ENCODE measurements at regions not wholly inside any gene's neighbourhood (a gene's known extent, or its start where the extent isn't known, plus 50 kb on each side); places are given as distances from the start of the nearest gene placed in this dataset.

GRCh38 chr16:85458968-85459367, 154.2 kb upstream of the GSE1 start:
- ChIA-PET POLR2A (no interaction called here), CTCF (interaction anchor here (1.1 to 4.2 kb wide), 7 partner anchors 11 to 152 kb away, joined by 3 to 16 read pairs (median 4); no protein-coding TSS in a partner anchor)
- TF ChIP-seq TAF1 (IDR thresholded peaks at IDR 0.05; ENCODE audit: borderline replicate concordance, low read depth, low read length) (no peak), GATA2 (CRISPR knock-in tag; IDR thresholded peaks at IDR 0.05) (peak; percentile 95)
- peak; percentile 67 for DNase-seq
- Histone ChIP-seq H3K4me1 (ENCODE audit: control insufficient read depth in 1 of 2, insufficient read depth in 2 of 2, low read depth in 1 of 2, low read length in 1 of 2) (peaks cover 17 to 82% of the 10 kb centered on the region in 2 experiments; a peak in 3 of 4 replicates), H3K79me2 (ENCODE audit: insufficient read depth) (no peaks in the 10 kb centered on the region), H3K27ac (ENCODE audit: low read depth in 2 of 2, low read length in 1 of 2) (peak overlapping the region in 1 of 2 experiments; percentile 66; a peak in 2 of 4 replicates), H2AFZ (ENCODE audit: low read depth) (no peak overlapping the region), H4K20me1 (ENCODE audit: insufficient read depth) (peaks cover 37% of the 10 kb centered on the region), H3K27me3 (ENCODE audit: insufficient read depth) (no peaks in the 10 kb centered on the region), H3K4me3 (ENCODE audit: low read depth in 2 of 2, low read length in 1 of 2) (no peak overlapping the region), H3K9me3 (no peaks in the 10 kb centered on the region), H3F3A (replicated peaks; ENCODE audit: insufficient read depth) (peaks cover 6% of the 10 kb centered on the region), H3K9ac (no peak overlapping the region), H3K9me2 (no peaks in the 10 kb centered on the region), H3K36me3 (replicated peaks in 1 of 2; ENCODE audit: control insufficient read depth in 1 of 2, insufficient read depth in 2 of 2, low read length in 1 of 2) (no peaks in the 10 kb centered on the region), H3K4me2 (no peak overlapping the region)
- WGBS (ENCODE audit: low lambda C conversion rate), result 84% methylated on average over 11 of the region's 11 CpGs

- Histone ChIP-seq H3K9me3 (no peaks in the 10 kb centered on the region), H3K4me3 (ENCODE audit: low read depth in 2 of 2, low read length in 1 of 2) (no peak overlapping the region), H3K27me3 (ENCODE audit: insufficient read depth) (no peaks in the 10 kb centered on the region), H2AFZ (ENCODE audit: low read depth) (no peak overlapping the region), H3K4me1 (ENCODE audit: control insufficient read depth in 1 of 2, insufficient read depth in 2 of 2, low read depth in 1 of 2, low read length in 1 of 2) (peaks cover 17 to 85% of the 10 kb centered on the region in 2 experiments; a peak in 3 of 4 replicates), H3K27ac (ENCODE audit: low read depth in 2 of 2, low read length in 1 of 2) (peak overlapping the region in 1 of 2 experiments; percentile 66; a peak in 2 of 4 replicates), H3F3A (replicated peaks; ENCODE audit: insufficient read depth) (peaks cover 6% of the 10 kb centered on the region), H4K20me1 (ENCODE audit: insufficient read depth) (peaks cover 37% of the 10 kb centered on the region), H3K9ac (no peak overlapping the region), H3K9me2 (no peaks in the 10 kb centered on the region), H3K4me2 (no peak overlapping the region), H3K36me3 (replicated peaks in 1 of 2; ENCODE audit: control insufficient read depth in 1 of 2, insufficient read depth in 2 of 2, low read length in 1 of 2) (no peaks in the 10 kb centered on the region), H3K79me2 (ENCODE audit: insufficient read depth) (no peaks in the 10 kb centered on the region)
- WGBS (ENCODE audit: low lambda C conversion rate), result 98% methylated on average over 8 of the region's 12 CpGs
- ChIA-PET CTCF (interaction anchor here (0.7 to 1.8 kb wide), 10 partner anchors 10 to 214 kb away, joined by 3 to 7 read pairs (median 3); no protein-coding TSS in a partner anchor), POLR2A (interaction anchor here (0.8 kb wide), 1 partner anchor 111 kb away, joined by 5 read pairs; no protein-coding TSS in a partner anchor)
- TF ChIP-seq EP300 (IDR thresholded peaks at IDR 0.05; ENCODE audit: borderline replicate concordance in 1 of 2, low read depth in 1 of 2, low read length in 1 of 2) (no peak), IRF3 (IDR thresholded peaks at IDR 0.05; ENCODE audit: low read depth, low read length) (no peak), RFX5 (IDR thresholded peaks at IDR 0.05; ENCODE audit: low read length) (no peak), MXI1 (IDR thresholded peaks at IDR 0.05; ENCODE audit: low read depth, low read length) (no peak), RAD21 (IDR thresholded peaks at IDR 0.05; ENCODE audit: low read length) (no peak), TCF12 (IDR thresholded peaks at IDR 0.05) (no peak), RCOR1 (IDR thresholded peaks at IDR 0.05; ENCODE audit: low read length) (no peak), FOXJ3 (CRISPR knock-in tag; IDR thresholded peaks at IDR 0.05) (no peak), NRF1 (IDR thresholded peaks at IDR 0.05; ENCODE audit: low read depth, low read length) (no peak), JUND (IDR thresholded peaks at IDR 0.05) (no peak), ZBTB33 (IDR thresholded peaks at IDR 0.05; ENCODE audit: borderline replicate concordance, low read depth) (no peak), FOSL2 (IDR thresholded peaks at IDR 0.05; ENCODE audit: borderline replicate concordance, low read depth) (no peak)
- DNase-seq, result no peak
These were observed 153.4 kb upstream of the GSE1 start for GRCh38 chr16:85459529-85460251.
